ENCODE measurements at regions not wholly inside any gene's neighbourhood (a gene's known extent, or its start where the extent isn't known, plus 50 kb on each side); places are given as distances from the start of the nearest gene placed in this dataset.

DNA sequence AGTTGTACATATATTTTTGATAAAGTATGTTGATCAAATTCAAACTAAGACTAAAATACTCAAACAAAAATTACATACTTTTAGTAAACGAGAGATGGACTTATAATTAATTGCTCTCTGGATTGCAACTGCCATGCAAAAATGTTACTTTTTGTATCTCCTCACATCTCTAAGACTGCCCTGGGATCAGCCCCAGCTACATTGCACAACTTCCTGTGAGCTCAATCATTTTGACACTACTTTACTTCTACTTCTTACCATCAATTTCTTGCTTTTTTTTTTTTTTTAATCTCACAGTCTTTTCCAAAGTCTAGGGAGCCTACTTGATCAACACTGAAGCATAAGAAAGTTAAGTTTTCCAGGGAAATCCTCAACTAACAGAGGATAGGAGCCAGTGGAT, 506.0 kb upstream of the CDH10 start:
- Histone ChIP-seq H2AFZ (ENCODE audit: low read depth, low read length, severe bottlenecking) (no peak overlapping the region), H3K27me3 (ENCODE audit: low read length) (no peaks in the 10 kb centered on the region), H3K9me2 (replicated peaks; ENCODE audit: insufficient read depth, low read length) (no peaks in the 10 kb centered on the region), H3K4me2 (ENCODE audit: low read depth, low read length, poor library complexity, severe bottlenecking) (no peak overlapping the region), H3K36me3 (ENCODE audit: low read length) (no peaks in the 10 kb centered on the region), H3K9me3 (ENCODE audit: insufficient read depth, low read length) (no peaks in the 10 kb centered on the region; the same call in 1 of the 2 replicates), H3K9ac (ENCODE audit: low read length) (no peak overlapping the region), H3K4me3 (ENCODE audit: insufficient read depth, low read length, poor library complexity, severe bottlenecking) (no peak overlapping the region), H3F3A (ENCODE audit: insufficient read depth) (no peaks in the 10 kb centered on the region), H4K20me1 (ENCODE audit: low read depth, low read length) (no peaks in the 10 kb centered on the region), H3K79me2 (ENCODE audit: insufficient read depth, low read length) (no peaks in the 10 kb centered on the region), H3K27ac (ENCODE audit: low read depth, low read length) (no peak overlapping the region)
- TF ChIP-seq EZH2phosphoT487 (conservative IDR thresholded peaks at IDR 0.05; ENCODE audit: low read length), result no peak
- TF ChIP-seq, protein P1, sequence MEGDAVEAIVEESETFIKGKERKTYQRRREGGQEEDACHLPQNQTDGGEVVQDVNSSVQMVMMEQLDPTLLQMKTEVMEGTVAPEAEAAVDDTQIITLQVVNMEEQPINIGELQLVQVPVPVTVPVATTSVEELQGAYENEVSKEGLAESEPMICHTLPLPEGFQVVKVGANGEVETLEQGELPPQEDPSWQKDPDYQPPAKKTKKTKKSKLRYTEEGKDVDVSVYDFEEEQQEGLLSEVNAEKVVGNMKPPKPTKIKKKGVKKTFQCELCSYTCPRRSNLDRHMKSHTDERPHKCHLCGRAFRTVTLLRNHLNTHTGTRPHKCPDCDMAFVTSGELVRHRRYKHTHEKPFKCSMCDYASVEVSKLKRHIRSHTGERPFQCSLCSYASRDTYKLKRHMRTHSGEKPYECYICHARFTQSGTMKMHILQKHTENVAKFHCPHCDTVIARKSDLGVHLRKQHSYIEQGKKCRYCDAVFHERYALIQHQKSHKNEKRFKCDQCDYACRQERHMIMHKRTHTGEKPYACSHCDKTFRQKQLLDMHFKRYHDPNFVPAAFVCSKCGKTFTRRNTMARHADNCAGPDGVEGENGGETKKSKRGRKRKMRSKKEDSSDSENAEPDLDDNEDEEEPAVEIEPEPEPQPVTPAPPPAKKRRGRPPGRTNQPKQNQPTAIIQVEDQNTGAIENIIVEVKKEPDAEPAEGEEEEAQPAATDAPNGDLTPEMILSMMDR (IDR thresholded peaks at IDR 0.05; ENCODE audit: insufficient read depth, low read length, poor library complexity, severe bottlenecking), result no peak

DNA sequence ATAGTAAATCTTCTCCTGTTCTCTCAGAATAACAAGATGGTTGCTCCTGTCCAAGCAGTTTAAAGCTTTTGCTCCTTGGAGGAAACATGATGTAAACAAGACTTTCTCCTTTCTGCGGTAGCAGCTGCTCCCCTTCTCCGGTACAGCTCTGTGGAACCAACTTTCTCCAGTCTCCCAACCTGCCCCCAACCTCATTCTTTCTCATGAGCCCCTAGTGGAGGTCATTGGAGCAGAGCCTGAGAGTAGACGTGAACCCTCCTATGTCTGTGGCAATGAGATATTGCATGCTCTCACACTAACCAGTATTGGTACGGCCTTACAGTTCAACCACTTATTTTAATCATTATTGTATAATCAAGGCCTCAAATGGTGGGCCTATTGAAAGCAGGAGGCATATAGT, 483.8 kb upstream of the CDH10 start:
- Histone ChIP-seq H3K9ac (ENCODE audit: low read length) (no peak overlapping the region), H3K79me2 (ENCODE audit: insufficient read depth, low read length) (no peaks in the 10 kb centered on the region), H3K4me2 (ENCODE audit: low read depth, low read length, poor library complexity, severe bottlenecking) (no peak overlapping the region), H3K36me3 (ENCODE audit: low read length) (no peaks in the 10 kb centered on the region), H3K9me3 (ENCODE audit: insufficient read depth, low read length) (peaks cover 4% of the 10 kb centered on the region; the same call in 1 of the 2 replicates), H3K27me3 (ENCODE audit: low read length) (no peaks in the 10 kb centered on the region), H3F3A (ENCODE audit: insufficient read depth) (no peaks in the 10 kb centered on the region), H3K27ac (ENCODE audit: low read depth, low read length) (no peak overlapping the region), H3K4me3 (ENCODE audit: insufficient read depth, low read length, poor library complexity, severe bottlenecking) (no peak overlapping the region), H2AFZ (ENCODE audit: low read depth, low read length, severe bottlenecking) (peak overlapping the region; percentile 16), H4K20me1 (ENCODE audit: low read depth, low read length) (no peaks in the 10 kb centered on the region), H3K9me2 (replicated peaks; ENCODE audit: insufficient read depth, low read length) (no peaks in the 10 kb centered on the region)
- no peak for TF ChIP-seq EZH2phosphoT487 (conservative IDR thresholded peaks at IDR 0.05; ENCODE audit: low read length)
- TF ChIP-seq, protein P1 (IDR thresholded peaks at IDR 0.05; ENCODE audit: insufficient read depth, low read length, poor library complexity, severe bottlenecking), result no peak

DNA sequence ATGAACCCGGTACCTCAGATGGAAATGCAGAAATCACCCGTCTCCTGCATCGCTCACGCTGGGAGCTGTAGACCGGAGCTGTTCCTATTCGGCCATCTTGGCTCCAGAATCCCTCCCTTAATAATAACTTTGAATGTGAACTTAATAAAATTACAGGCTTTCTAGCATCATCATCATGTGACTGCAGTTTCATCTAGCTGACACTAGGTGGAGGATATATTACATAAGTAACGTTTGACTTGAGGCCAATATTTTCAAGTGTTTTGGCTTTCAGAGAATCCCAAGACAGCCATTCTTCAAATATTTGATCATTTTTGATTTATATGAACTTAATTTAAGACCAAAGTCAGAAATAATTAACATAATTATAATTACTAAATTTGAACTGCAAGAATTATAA, 474.9 kb upstream of the CDH10 start:
- Histone ChIP-seq H3K27ac (ENCODE audit: low read depth, low read length) (no peak overlapping the region), H3K9ac (ENCODE audit: low read length) (no peak overlapping the region), H3K4me3 (ENCODE audit: insufficient read depth, low read length, poor library complexity, severe bottlenecking) (no peak overlapping the region), H3K9me3 (ENCODE audit: insufficient read depth, low read length) (no peaks in the 10 kb centered on the region), H3K36me3 (ENCODE audit: low read length) (no peaks in the 10 kb centered on the region), H3K4me2 (ENCODE audit: low read depth, low read length, poor library complexity, severe bottlenecking) (no peak overlapping the region), H2AFZ (ENCODE audit: low read depth, low read length, severe bottlenecking) (no peak overlapping the region), H3K27me3 (ENCODE audit: low read length) (no peaks in the 10 kb centered on the region), H3K9me2 (replicated peaks; ENCODE audit: insufficient read depth, low read length) (no peaks in the 10 kb centered on the region), H3F3A (ENCODE audit: insufficient read depth) (no peaks in the 10 kb centered on the region), H3K79me2 (ENCODE audit: insufficient read depth, low read length) (no peaks in the 10 kb centered on the region), H4K20me1 (ENCODE audit: low read depth, low read length) (no peaks in the 10 kb centered on the region)
- TF ChIP-seq EZH2phosphoT487 (conservative IDR thresholded peaks at IDR 0.05; ENCODE audit: low read length), result no peak
- TF ChIP-seq, protein P1 (IDR thresholded peaks at IDR 0.05; ENCODE audit: insufficient read depth, low read length, poor library complexity, severe bottlenecking), result peak; percentile 41

Data from SU-DHL-6 (cell line).